ENCODE measurements at regions not wholly inside any gene's neighbourhood (a gene's known extent, or its start where the extent isn't known, plus 50 kb on each side); places are given as distances from the start of the nearest gene placed in this dataset.

GRCh38 chr5:123700624-123701287 lies 188.8 kb downstream of the CSNK1G3 start:
- no peak for TF ChIP-seq CTCF (IDR thresholded peaks at IDR 0.05)
- TF ChIP-seq POLR2A (IDR thresholded peaks at IDR 0.05) = no peak
